BE2C (cell line): ENCODE measurements at regions not wholly inside any gene's neighbourhood (a gene's known extent, or its start where the extent isn't known, plus 50 kb on each side); places are given as distances from the start of the nearest gene placed in this dataset.

ENCODE experiments used
- DNase-seq: peaks from one replicate; pipeline ENCODE4 v3.0.0-alpha.2; 2020
- H3K27me3 ChIP-seq: fragments of 250-450 bp; sonication (Bioruptor Pico); 2 replicates; pipeline ENCODE4 v1.5.1; 2020; ENCODE audit warnings: mild to moderate bottlenecking
- H3K36me3 ChIP-seq: fragments of 250-450 bp; sonication (Bioruptor Pico); 2 replicates; pipeline ENCODE4 v1.5.1; 2020; ENCODE audit warnings: mild to moderate bottlenecking
- H3K4me1 ChIP-seq: fragments of 250-450 bp; sonication (Bioruptor Pico); 2 replicates; pipeline ENCODE4 v1.5.1; 2020
- H3K4me3 ChIP-seq: 2 replicates; pipeline ENCODE4 v1.5.1; 2011; ENCODE audit warnings: low read depth, low read length
- H3K9me3 ChIP-seq: fragments of 250-450 bp; sonication (Bioruptor Pico); 2 replicates; pipeline ENCODE4 v1.5.1; 2020
- CTCF ChIP-seq: IDR thresholded peaks from 2 replicates; pipeline ENCODE4 v1.5.1; 2012; ENCODE audit warnings: mild to moderate bottlenecking, low read depth, low read length

GRCh38 chr10:60679388-60679990 lies 98.8 kb upstream of the CDK1 start:
- H3K27me3 ChIP-seq = no peaks in the 10 kb centered on the region
- H3K36me3 ChIP-seq = no peaks in the 10 kb centered on the region
- H3K4me3 ChIP-seq = no peak overlapping the region
- DNase-seq = no peak
- no peaks in the 10 kb centered on the region for H3K4me1 ChIP-seq
- no peak for TF ChIP-seq CTCF
- H3K9me3 ChIP-seq = no peaks in the 10 kb centered on the region

- Histone ChIP-seq H3K4me3 (no peak overlapping the region), H3K9me3 (no peaks in the 10 kb centered on the region), H3K36me3 (no peaks in the 10 kb centered on the region), H3K4me1 (no peaks in the 10 kb centered on the region), H3K27me3 (no peaks in the 10 kb centered on the region)
- no peak for DNase-seq
- no peak for TF ChIP-seq CTCF
Measured at GRCh38 chr10:60678978-60679377, 99.3 kb upstream of the CDK1 start.

- H3K9me3 ChIP-seq = no peaks in the 10 kb centered on the region
Measured at GRCh38 chr10:60677531-60678129, 100.6 kb upstream of the CDK1 start.

GRCh38 chr10:60675236-60675635 lies 103.0 kb upstream of the CDK1 start:
- H3K9me3 ChIP-seq = no peaks in the 10 kb centered on the region

More at GRCh38 chr10:60677531-60678129, 100.6 kb upstream of the CDK1 start:
- H3K36me3 ChIP-seq = no peaks in the 10 kb centered on the region
- no peak overlapping the region for H3K4me3 ChIP-seq
- no peak for TF ChIP-seq CTCF
- DNase-seq = no peak
- H3K27me3 ChIP-seq = no peaks in the 10 kb centered on the region
- H3K4me1 ChIP-seq = no peaks in the 10 kb centered on the region

GRCh38 chr10:60669501-60669900 lies 108.8 kb upstream of the CDK1 start:
- H3K9me3 ChIP-seq = no peaks in the 10 kb centered on the region
- DNase-seq = no peak
- H3K27me3 ChIP-seq = no peaks in the 10 kb centered on the region
- no peak for TF ChIP-seq CTCF
- no peak overlapping the region for H3K4me3 ChIP-seq
- no peaks in the 10 kb centered on the region for H3K4me1 ChIP-seq
- no peaks in the 10 kb centered on the region for H3K36me3 ChIP-seq

More at GRCh38 chr10:60675236-60675635, 103.0 kb upstream of the CDK1 start:
- Histone ChIP-seq H3K36me3 (no peaks in the 10 kb centered on the region), H3K27me3 (no peaks in the 10 kb centered on the region), H3K4me3 (no peak overlapping the region), H3K4me1 (no peaks in the 10 kb centered on the region)
- TF ChIP-seq CTCF = no peak
- no peak for DNase-seq

- no peaks in the 10 kb centered on the region for H3K27me3 ChIP-seq
- no peaks in the 10 kb centered on the region for H3K36me3 ChIP-seq
- H3K4me1 ChIP-seq = no peaks in the 10 kb centered on the region
- no peak overlapping the region for H3K4me3 ChIP-seq
- no peaks in the 10 kb centered on the region for H3K9me3 ChIP-seq
- no peak for DNase-seq
- TF ChIP-seq CTCF = no peak
Measured at GRCh38 chr10:60666221-60666620, 112.1 kb upstream of the CDK1 start.
